ENCODE measurements at regions not wholly inside any gene's neighbourhood (a gene's known extent, or its start where the extent isn't known, plus 50 kb on each side); places are given as distances from the start of the nearest gene placed in this dataset.

DNA sequence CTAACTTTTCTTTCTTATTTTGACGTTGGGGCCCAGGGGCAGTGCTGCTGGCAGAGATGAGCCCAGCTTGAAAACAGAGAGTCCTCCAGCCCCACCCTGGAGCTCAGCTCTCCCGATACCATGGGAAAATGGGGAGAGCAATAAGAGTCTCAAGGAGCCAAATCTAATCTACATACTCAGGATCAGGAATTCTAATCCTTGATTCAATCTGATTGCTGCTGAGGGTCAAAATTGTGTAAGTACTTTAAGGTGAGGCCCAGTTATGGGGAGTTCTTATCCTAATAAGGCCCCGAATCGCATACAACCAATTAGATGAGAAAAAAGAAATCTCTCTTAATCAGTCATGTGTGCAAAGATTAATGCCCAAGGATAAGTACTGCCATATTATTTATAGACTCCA lies 202.9 kb downstream of the FAM76B start:
- Histone ChIP-seq H3K27ac (no peak overlapping the region), H3K4me1 (no peaks in the 10 kb centered on the region), H3K27me3 (no peaks in the 10 kb centered on the region), H3K4me3 (no peak overlapping the region), H3K9me3 (no peaks in the 10 kb centered on the region), H3K36me3 (no peaks in the 10 kb centered on the region)
- TF ChIP-seq, protein P1, sequence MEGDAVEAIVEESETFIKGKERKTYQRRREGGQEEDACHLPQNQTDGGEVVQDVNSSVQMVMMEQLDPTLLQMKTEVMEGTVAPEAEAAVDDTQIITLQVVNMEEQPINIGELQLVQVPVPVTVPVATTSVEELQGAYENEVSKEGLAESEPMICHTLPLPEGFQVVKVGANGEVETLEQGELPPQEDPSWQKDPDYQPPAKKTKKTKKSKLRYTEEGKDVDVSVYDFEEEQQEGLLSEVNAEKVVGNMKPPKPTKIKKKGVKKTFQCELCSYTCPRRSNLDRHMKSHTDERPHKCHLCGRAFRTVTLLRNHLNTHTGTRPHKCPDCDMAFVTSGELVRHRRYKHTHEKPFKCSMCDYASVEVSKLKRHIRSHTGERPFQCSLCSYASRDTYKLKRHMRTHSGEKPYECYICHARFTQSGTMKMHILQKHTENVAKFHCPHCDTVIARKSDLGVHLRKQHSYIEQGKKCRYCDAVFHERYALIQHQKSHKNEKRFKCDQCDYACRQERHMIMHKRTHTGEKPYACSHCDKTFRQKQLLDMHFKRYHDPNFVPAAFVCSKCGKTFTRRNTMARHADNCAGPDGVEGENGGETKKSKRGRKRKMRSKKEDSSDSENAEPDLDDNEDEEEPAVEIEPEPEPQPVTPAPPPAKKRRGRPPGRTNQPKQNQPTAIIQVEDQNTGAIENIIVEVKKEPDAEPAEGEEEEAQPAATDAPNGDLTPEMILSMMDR (IDR thresholded peaks at IDR 0.05): no peak
- TF ChIP-seq EP300 (IDR thresholded peaks at IDR 0.05) (no peak), POLR2AphosphoS5 (IDR thresholded peaks at IDR 0.05) (no peak), POLR2A (IDR thresholded peaks at IDR 0.05) (no peak)
- WGBS, 2 donors (ENCODE audit: low coverage in 1 of 2): 71 to 100% methylated on average over 2 to 3 of the region's 4 CpGs
- ATAC-seq: no peak

DNA sequence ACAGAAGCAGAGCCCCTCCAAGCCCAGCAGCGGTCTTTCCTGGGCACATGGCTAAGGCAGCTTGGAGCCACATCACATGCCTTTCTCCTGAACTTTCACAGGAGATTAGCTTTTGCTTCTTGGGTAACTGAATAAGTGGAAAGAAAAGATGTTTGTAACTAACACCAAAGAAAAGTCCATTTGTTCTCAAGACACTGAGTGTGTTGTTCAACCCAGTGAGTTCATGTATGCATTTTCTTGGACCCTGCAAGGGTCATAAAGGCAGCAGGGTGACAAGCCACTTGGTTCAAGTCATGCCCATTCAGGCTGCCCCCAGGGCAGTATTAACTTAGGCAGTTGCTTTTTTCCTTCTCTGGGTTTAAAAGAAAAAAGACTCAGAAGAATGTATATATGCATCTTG lies 203.4 kb downstream of the FAM76B start:
- H3K9me3 ChIP-seq: no peaks in the 10 kb centered on the region
- H3K36me3 ChIP-seq: no peaks in the 10 kb centered on the region
- no peak overlapping the region for H3K27ac ChIP-seq
- no peak overlapping the region for H3K4me3 ChIP-seq
- ATAC-seq: no peak
- H3K4me1 ChIP-seq: no peaks in the 10 kb centered on the region
- H3K27me3 ChIP-seq: no peaks in the 10 kb centered on the region
- TF ChIP-seq POLR2AphosphoS5 (IDR thresholded peaks at IDR 0.05) (no peak), POLR2A (IDR thresholded peaks at IDR 0.05) (no peak), EP300 (IDR thresholded peaks at IDR 0.05) (no peak)
- TF ChIP-seq, protein P1 (IDR thresholded peaks at IDR 0.05): no peak
- 91 to 100% methylated on average over 1 of the region's 1 CpG for WGBS, 2 donors (ENCODE audit: low coverage in 1 of 2)

DNA sequence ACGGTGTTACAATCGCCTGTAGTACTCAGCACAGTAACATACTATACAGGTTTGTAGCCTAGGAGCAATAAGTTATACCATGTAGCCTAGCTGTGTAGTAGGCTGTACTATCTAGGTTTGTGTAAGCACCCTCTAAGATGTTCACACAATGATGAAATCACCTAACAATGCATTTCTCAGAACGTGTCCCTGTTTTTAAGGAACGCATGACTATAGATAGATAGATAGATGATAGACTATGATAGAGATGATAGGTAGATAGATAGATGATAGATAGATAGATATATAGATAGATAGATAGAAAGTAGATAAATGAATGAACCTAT lies 203.9 kb downstream of the FAM76B start:
- 57 to 58% methylated on average over 4 of the region's 4 CpGs for WGBS, 2 donors (ENCODE audit: low coverage in 1 of 2)
- no peaks in the 10 kb centered on the region for H3K4me1 ChIP-seq
- no peak for ATAC-seq
- H3K27me3 ChIP-seq: no peaks in the 10 kb centered on the region
- H3K36me3 ChIP-seq: no peaks in the 10 kb centered on the region
- H3K27ac ChIP-seq: no peak overlapping the region
- no peak overlapping the region for H3K4me3 ChIP-seq
- H3K9me3 ChIP-seq: no peaks in the 10 kb centered on the region
- TF ChIP-seq, protein P1 (IDR thresholded peaks at IDR 0.05): no peak
- no peak for TF ChIP-seq POLR2AphosphoS5 (IDR thresholded peaks at IDR 0.05)

DNA sequence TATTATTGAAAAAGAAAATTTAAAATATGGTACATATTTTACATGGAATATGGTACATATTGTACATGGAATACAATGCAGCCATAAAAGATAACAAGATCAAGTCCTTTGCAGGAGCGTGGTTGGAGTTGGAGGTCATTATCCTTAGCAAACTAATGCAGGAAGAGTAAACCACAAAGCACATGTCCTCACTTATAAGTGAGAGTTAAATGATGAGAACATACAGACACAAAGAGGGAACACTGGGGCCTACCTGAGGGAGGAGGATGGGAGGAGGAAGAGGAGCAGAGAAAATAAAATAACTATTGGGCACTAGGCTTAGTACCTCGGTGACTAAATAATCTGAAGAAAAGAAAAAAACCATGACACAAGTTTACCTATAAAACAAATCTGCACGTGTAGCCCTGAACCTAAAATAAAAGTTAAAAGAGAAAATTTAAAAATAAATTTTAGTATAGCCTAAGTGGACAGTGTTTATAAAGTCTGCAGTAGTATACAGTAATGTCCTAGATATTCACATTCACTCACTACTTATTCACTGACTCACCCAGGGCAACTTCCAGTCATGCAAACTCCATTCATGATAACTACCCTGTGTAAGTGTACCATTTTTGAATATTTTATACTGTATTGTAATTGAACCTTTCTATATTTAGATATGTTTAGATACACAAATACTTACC lies 204.4 kb downstream of the FAM76B start:
- Histone ChIP-seq H3K9me3 (no peaks in the 10 kb centered on the region), H3K27me3 (no peaks in the 10 kb centered on the region), H3K4me1 (no peaks in the 10 kb centered on the region), H3K36me3 (no peaks in the 10 kb centered on the region), H3K27ac (no peak overlapping the region), H3K4me3 (no peak overlapping the region)
- no peak for TF ChIP-seq POLR2A (IDR thresholded peaks at IDR 0.05)
- no peak for TF ChIP-seq POLR2AphosphoS5 (IDR thresholded peaks at IDR 0.05)
- TF ChIP-seq, protein P1 (IDR thresholded peaks at IDR 0.05): no peak
- no peak for TF ChIP-seq EP300 (IDR thresholded peaks at IDR 0.05)
- WGBS, 2 donors (ENCODE audit: low coverage in 1 of 2): 54 to 61% methylated on average over 3 of the region's 3 CpGs
- no peak for ATAC-seq

DNA sequence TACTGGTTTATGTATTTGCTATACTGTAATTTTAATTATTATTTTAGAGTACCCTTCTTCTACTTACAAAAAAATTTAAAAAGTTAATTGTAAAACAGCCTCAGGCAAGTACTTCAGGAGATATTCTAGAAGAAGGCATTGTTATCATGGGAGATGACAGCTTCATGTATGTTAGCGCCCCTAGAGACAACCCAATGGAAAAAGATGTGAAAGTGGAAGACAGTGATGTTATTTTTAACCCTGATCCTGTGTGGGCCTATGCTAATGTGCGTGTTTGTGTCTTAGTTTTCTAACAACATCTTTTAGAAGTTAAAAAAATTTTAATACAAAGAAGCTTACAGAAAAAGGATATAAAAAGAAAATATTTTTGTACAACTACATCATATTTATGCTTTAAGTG lies 205.0 kb downstream of the FAM76B start:
- Histone ChIP-seq H3K9me3 (no peaks in the 10 kb centered on the region), H3K27me3 (no peaks in the 10 kb centered on the region), H3K4me3 (no peak overlapping the region), H3K36me3 (no peaks in the 10 kb centered on the region), H3K4me1 (no peaks in the 10 kb centered on the region), H3K27ac (no peak overlapping the region)
- TF ChIP-seq, protein P1 (IDR thresholded peaks at IDR 0.05): no peak
- TF ChIP-seq POLR2A (IDR thresholded peaks at IDR 0.05) (no peak), POLR2AphosphoS5 (IDR thresholded peaks at IDR 0.05) (no peak), EP300 (IDR thresholded peaks at IDR 0.05) (no peak)
- 88 to 92% methylated on average over 2 of the region's 2 CpGs for WGBS, 2 donors (ENCODE audit: low coverage in 1 of 2)
- no peak for ATAC-seq
